DOHH2 (cell line): ENCODE measurements at regions not wholly inside any gene's neighbourhood (a gene's known extent, or its start where the extent isn't known, plus 50 kb on each side); places are given as distances from the start of the nearest gene placed in this dataset.

Experiments
- CTCF ChIP-seq: fragments of 200-600 bp; sonication (generic); IDR thresholded peaks from one replicate; pipeline ENCODE4 v1.5.1; 2014; ENCODE audit warnings: antibody characterized with exemption, mild to moderate bottlenecking, low read depth, low read length; ENCODE audit not compliant: poor library complexity, severe bottlenecking
- EZH2phosphoT487 ChIP-seq: fragments of 200-600 bp; sonication (generic); IDR thresholded peaks from 2 replicates; pipeline ENCODE4 v1.6.1; 2017; ENCODE audit warnings: borderline replicate concordance, mild to moderate bottlenecking, antibody characterized with exemption, low read length, moderate library complexity, mixed read lengths

- TF ChIP-seq CTCF: no peak
- no peak for TF ChIP-seq EZH2phosphoT487
Measured at GRCh38 chr7:113742377-113742776, 176.4 kb downstream of the PPP1R3A start.
